Caco-2 (cell line): ENCODE measurements at regions not wholly inside any gene's neighbourhood (a gene's known extent, or its start where the extent isn't known, plus 50 kb on each side); places are given as distances from the start of the nearest gene placed in this dataset.

ENCODE experiments used
- BruUV-seq: library from RNA; stranded (reverse); fragments of 400-500 nt; replicated peaks from 2 replicates; lab custom pipeline; 2021; lab: Mats Ljungman, UMichigan
- CTCF ChIA-PET: fragments of 300-600 bp; sonication (Branson Sonifier 250); formaldehyde crosslinking; loops from one replicate; lab custom pipeline; 2022; ENCODE audit warnings: antibody characterized with exemption; lab: Charles Lee
- POLR2A ChIA-PET: fragments of 300-600 bp; sonication (Branson Sonifier 250); formaldehyde crosslinking; loops from one replicate; lab custom pipeline; 2022; ENCODE audit warnings: antibody characterized with exemption; lab: Charles Lee
- DNase-seq, 2 experiments: peaks; one replicate each; pipeline versions ENCODE4 v3.0.0 to v3.0.0-alpha.2; 2020 to 2022
- H3K27me3 ChIP-seq: replicated peaks from 2 replicates; pipeline ENCODE4 v1.6.0; 2011; ENCODE audit warnings: low read length; ENCODE audit not compliant: control insufficient read depth, insufficient read depth
- H3K36me3 ChIP-seq: 2 replicates; pipeline ENCODE4 v1.5.1; 2011; ENCODE audit warnings: low read length; ENCODE audit not compliant: control insufficient read depth, insufficient read depth
- H3K4me1 ChIP-seq: fragments of 250-450 bp; sonication (Bioruptor Pico); 2 replicates; pipeline ENCODE4 v1.5.1; 2020; ENCODE audit warnings: mild to moderate bottlenecking
- H3K4me3 ChIP-seq: 2 replicates; pipeline ENCODE4 v1.5.1; 2011; ENCODE audit warnings: low read depth, mild to moderate bottlenecking, control low read depth, low read length
- H3K9me3 ChIP-seq: fragments of 250-450 bp; sonication (Bioruptor Pico); 2 replicates; pipeline ENCODE4 v1.5.1; 2020; ENCODE audit warnings: mild to moderate bottlenecking, moderate library complexity
- H3K27ac Mint-ChIP-seq: one replicate; pipeline ENCODE4 v1.8.0; 2022; ENCODE audit warnings: mixed read lengths; ENCODE audit not compliant: unreplicated experiment
- H3K27me3 Mint-ChIP-seq: one replicate; pipeline ENCODE4 v1.8.0; 2022; ENCODE audit warnings: mixed read lengths; ENCODE audit not compliant: insufficient read depth, unreplicated experiment
- H3K36me3 Mint-ChIP-seq: one replicate; pipeline ENCODE4 v1.8.0; 2022; ENCODE audit warnings: mild to moderate bottlenecking, mixed read lengths; ENCODE audit not compliant: insufficient read depth, unreplicated experiment
- H3K4me1 Mint-ChIP-seq: one replicate; pipeline ENCODE4 v1.8.0; 2022; ENCODE audit warnings: low read depth, mixed read lengths; ENCODE audit not compliant: unreplicated experiment
- H3K4me3 Mint-ChIP-seq: one replicate; pipeline ENCODE4 v1.8.0; 2022; ENCODE audit warnings: mild to moderate bottlenecking, moderate library complexity, mixed read lengths; ENCODE audit not compliant: unreplicated experiment
- H3K9me3 Mint-ChIP-seq: one replicate; pipeline ENCODE4 v1.8.0; 2022; ENCODE audit warnings: mixed read lengths; ENCODE audit not compliant: unreplicated experiment
- intact Hi-C: fragments of 100-400 bp; cut with micrococcal nuclease; formaldehyde crosslinking; loops from one replicate; pipeline ENCODE4 v1.10.0; 2022; ENCODE audit not compliant: unreplicated experiment
- TF ChIP-seq, protein P1 (sequence below), 2 experiments: fragments of 200-600 bp in 1 of 2; IDR thresholded peaks; 1 replicate in 1 of 2; 2 replicates in 1 of 2; pipeline versions ENCODE4 v1.5.1 to v1.8.0; 2011 to 2022; ENCODE audit warnings: antibody characterized with exemption in 1 of 2, control low read depth in 1 of 2, inconsistent platforms in 1 of 2, low read depth in 1 of 2, low read length in 1 of 2, mild to moderate bottlenecking in 1 of 2, moderate library complexity in 1 of 2; ENCODE audit not compliant: insufficient read depth in 1 of 2, severe bottlenecking in 1 of 2, unreplicated experiment in 1 of 2

GRCh38 chr13:105442949-105443699 is 1092.3 kb downstream of the EFNB2 start:
- Histone ChIP-seq H3K27me3 (no peaks in the 10 kb centered on the region), H3K4me1 (no peaks in the 10 kb centered on the region), H3K9me3 (no peaks in the 10 kb centered on the region), H3K36me3 (no peaks in the 10 kb centered on the region), H3K4me3 (no peak overlapping the region)
- DNase-seq, result no peak
- TF ChIP-seq, protein P1, sequence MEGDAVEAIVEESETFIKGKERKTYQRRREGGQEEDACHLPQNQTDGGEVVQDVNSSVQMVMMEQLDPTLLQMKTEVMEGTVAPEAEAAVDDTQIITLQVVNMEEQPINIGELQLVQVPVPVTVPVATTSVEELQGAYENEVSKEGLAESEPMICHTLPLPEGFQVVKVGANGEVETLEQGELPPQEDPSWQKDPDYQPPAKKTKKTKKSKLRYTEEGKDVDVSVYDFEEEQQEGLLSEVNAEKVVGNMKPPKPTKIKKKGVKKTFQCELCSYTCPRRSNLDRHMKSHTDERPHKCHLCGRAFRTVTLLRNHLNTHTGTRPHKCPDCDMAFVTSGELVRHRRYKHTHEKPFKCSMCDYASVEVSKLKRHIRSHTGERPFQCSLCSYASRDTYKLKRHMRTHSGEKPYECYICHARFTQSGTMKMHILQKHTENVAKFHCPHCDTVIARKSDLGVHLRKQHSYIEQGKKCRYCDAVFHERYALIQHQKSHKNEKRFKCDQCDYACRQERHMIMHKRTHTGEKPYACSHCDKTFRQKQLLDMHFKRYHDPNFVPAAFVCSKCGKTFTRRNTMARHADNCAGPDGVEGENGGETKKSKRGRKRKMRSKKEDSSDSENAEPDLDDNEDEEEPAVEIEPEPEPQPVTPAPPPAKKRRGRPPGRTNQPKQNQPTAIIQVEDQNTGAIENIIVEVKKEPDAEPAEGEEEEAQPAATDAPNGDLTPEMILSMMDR (IDR thresholded peaks at IDR 0.05; ENCODE audit: insufficient read depth in 1 of 2, low read depth in 1 of 2, low read length in 1 of 2, severe bottlenecking in 1 of 2, unreplicated experiment in 1 of 2), result no peak
- H3K9me3 Mint-ChIP-seq, result no peaks in the 10 kb centered on the region
- BruUV-seq, result no TSS peak
- H3K4me3 Mint-ChIP-seq, result no peak overlapping the region
- H3K36me3 Mint-ChIP-seq, result no peaks in the 10 kb centered on the region
- H3K27me3 Mint-ChIP-seq, result peaks cover 2% of the 10 kb centered on the region
- no peak overlapping the region for H3K27ac Mint-ChIP-seq
- CTCF ChIA-PET, result no interaction called here
- POLR2A ChIA-PET, result no interaction called here
- intact Hi-C loops, result no loop called here
- peaks cover 9% of the 10 kb centered on the region for H3K4me1 Mint-ChIP-seq

GRCh38 chr13:105442040-105442439 is 1093.4 kb downstream of the EFNB2 start:
- Histone ChIP-seq H3K4me3 (no peak overlapping the region), H3K4me1 (no peaks in the 10 kb centered on the region), H3K9me3 (no peaks in the 10 kb centered on the region), H3K36me3 (no peaks in the 10 kb centered on the region), H3K27me3 (no peaks in the 10 kb centered on the region)
- intact Hi-C loops, result no loop called here
- Mint-ChIP-seq H3K36me3 (no peaks in the 10 kb centered on the region), H3K27me3 (peaks cover 2% of the 10 kb centered on the region), H3K9me3 (no peaks in the 10 kb centered on the region), H3K4me1 (peaks cover 9% of the 10 kb centered on the region), H3K27ac (no peak overlapping the region), H3K4me3 (no peak overlapping the region)
- TF ChIP-seq, protein P1 (IDR thresholded peaks at IDR 0.05; ENCODE audit: insufficient read depth in 1 of 2, low read depth in 1 of 2, low read length in 1 of 2, severe bottlenecking in 1 of 2, unreplicated experiment in 1 of 2), result no peak
- POLR2A ChIA-PET, result no interaction called here
- no peak for DNase-seq
- no TSS peak for BruUV-seq
- CTCF ChIA-PET, result no interaction called here

DNA sequence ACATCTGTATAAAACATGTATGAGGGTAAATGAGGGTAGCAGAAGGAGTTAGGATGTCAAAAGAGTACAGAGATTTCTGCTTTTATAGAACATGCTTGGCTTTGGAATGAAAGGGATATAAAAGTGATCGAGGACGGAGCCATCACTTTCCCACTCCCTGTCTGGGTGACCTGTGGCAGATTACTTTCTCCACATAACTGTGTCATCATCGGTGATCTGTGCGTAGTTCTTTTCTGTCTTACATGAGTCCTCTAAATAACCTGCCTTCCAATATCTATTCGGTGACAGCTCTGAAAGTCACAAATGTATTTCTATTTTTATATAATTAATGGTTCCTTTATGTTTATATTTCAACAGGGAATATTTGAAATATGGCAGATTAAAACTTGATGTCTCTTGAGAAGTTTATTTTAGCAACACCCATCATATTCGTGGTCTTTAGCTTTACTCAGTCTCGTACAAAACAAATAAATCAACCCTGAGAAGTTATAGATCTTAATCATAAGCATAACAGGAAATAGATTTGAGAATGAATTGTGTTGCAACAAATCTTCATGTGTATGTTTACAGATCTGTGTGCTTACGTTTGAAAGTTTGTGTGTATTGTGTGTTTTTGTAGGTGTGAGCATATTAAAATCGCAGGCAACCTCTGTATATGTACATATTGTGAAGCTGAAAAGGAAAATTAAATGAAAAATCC is 1094.3 kb downstream of the EFNB2 start:
- H3K9me3 Mint-ChIP-seq, result no peaks in the 10 kb centered on the region
- POLR2A ChIA-PET, result no interaction called here
- no peaks in the 10 kb centered on the region for H3K27me3 ChIP-seq
- H3K36me3 Mint-ChIP-seq, result no peaks in the 10 kb centered on the region
- CTCF ChIA-PET, result no interaction called here
- H3K27ac Mint-ChIP-seq, result no peak overlapping the region
- peaks cover 9% of the 10 kb centered on the region for H3K4me1 Mint-ChIP-seq
- no TSS peak for BruUV-seq
- no peaks in the 10 kb centered on the region for H3K9me3 ChIP-seq
- H3K27me3 Mint-ChIP-seq, result peaks cover 2% of the 10 kb centered on the region
- no peak overlapping the region for H3K4me3 Mint-ChIP-seq
- DNase-seq, result no peak
- no peaks in the 10 kb centered on the region for H3K36me3 ChIP-seq
- TF ChIP-seq, protein P1 (IDR thresholded peaks at IDR 0.05; ENCODE audit: insufficient read depth in 1 of 2, low read depth in 1 of 2, low read length in 1 of 2, severe bottlenecking in 1 of 2, unreplicated experiment in 1 of 2), result no peak
- H3K4me1 ChIP-seq, result no peaks in the 10 kb centered on the region
- H3K4me3 ChIP-seq, result no peak overlapping the region
- intact Hi-C loops, result no loop called here
